Glutamatergic neuron (in vitro differentiated cells): ENCODE measurements at regions not wholly inside any gene's neighbourhood (a gene's known extent, or its start where the extent isn't known, plus 50 kb on each side); places are given as distances from the start of the nearest gene placed in this dataset.

Source experiments
- DNase-seq: peaks from one replicate; pipeline ENCODE4 v3.0.0; 2022
- H3K27ac Mint-ChIP-seq: one replicate; pipeline ENCODE4 v1.8.0; 2020; ENCODE audit warnings: mild to moderate bottlenecking, mixed read lengths, inconsistent platforms; ENCODE audit not compliant: unreplicated experiment
- H3K27me3 Mint-ChIP-seq: one replicate; pipeline ENCODE4 v1.8.0; 2020; ENCODE audit warnings: mild to moderate bottlenecking, moderate library complexity, mixed read lengths, inconsistent platforms; ENCODE audit not compliant: unreplicated experiment
- H3K36me3 Mint-ChIP-seq: one replicate; pipeline ENCODE4 v1.8.0; 2020; ENCODE audit warnings: mild to moderate bottlenecking, mixed read lengths, inconsistent platforms; ENCODE audit not compliant: unreplicated experiment
- H3K4me1 Mint-ChIP-seq: one replicate; pipeline ENCODE4 v1.8.0; 2020; ENCODE audit warnings: mild to moderate bottlenecking, low read depth, mixed read lengths, inconsistent platforms; ENCODE audit not compliant: unreplicated experiment
- H3K4me3 Mint-ChIP-seq: one replicate; pipeline ENCODE4 v1.8.0; 2020; ENCODE audit warnings: mild to moderate bottlenecking, mixed read lengths, inconsistent platforms; ENCODE audit not compliant: unreplicated experiment
- H3K9me3 Mint-ChIP-seq: one replicate; pipeline ENCODE4 v1.8.0; 2020; ENCODE audit warnings: mild to moderate bottlenecking, moderate library complexity, mixed read lengths, inconsistent platforms; ENCODE audit not compliant: unreplicated experiment
- TF ChIP-seq, protein P1 (sequence below): fragments of 200-600 bp; sonication (generic); IDR thresholded peaks from one replicate; pipeline ENCODE4 v1.5.0; 2021; ENCODE audit not compliant: partially characterized antibody, unreplicated experiment

- Mint-ChIP-seq H3K4me1 (no peaks in the 10 kb centered on the region), H3K4me3 (no peak overlapping the region), H3K9me3 (peaks cover 1% of the 10 kb centered on the region), H3K27me3 (peaks cover 6% of the 10 kb centered on the region), H3K36me3 (peaks cover 9% of the 10 kb centered on the region), H3K27ac (no peak overlapping the region)
- TF ChIP-seq, protein P1, sequence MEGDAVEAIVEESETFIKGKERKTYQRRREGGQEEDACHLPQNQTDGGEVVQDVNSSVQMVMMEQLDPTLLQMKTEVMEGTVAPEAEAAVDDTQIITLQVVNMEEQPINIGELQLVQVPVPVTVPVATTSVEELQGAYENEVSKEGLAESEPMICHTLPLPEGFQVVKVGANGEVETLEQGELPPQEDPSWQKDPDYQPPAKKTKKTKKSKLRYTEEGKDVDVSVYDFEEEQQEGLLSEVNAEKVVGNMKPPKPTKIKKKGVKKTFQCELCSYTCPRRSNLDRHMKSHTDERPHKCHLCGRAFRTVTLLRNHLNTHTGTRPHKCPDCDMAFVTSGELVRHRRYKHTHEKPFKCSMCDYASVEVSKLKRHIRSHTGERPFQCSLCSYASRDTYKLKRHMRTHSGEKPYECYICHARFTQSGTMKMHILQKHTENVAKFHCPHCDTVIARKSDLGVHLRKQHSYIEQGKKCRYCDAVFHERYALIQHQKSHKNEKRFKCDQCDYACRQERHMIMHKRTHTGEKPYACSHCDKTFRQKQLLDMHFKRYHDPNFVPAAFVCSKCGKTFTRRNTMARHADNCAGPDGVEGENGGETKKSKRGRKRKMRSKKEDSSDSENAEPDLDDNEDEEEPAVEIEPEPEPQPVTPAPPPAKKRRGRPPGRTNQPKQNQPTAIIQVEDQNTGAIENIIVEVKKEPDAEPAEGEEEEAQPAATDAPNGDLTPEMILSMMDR, result no peak
- DNase-seq, result no peak
These were observed 210.6 kb upstream of the DIO3 start for GRCh38 chr14:101350691-101351090.

DNA sequence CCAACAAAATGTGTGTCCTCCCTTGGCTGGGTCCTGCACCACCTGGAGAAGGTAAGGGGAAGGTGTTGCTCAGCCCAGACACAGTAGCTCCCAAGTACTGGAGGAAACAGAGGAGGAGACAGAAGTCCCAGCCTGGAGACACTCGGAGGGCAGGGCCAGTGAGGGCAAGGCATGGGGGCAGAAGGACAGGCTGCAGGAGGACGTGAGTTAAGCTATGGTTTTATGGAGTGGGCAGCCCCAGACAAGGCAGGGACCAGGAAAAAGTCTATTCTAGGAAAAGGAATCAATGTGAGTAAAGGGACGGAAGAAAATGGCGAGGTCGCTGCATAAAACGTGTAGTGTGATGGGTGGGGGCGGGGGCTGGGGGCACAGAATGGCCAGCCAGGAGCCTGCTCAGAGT, 210.1 kb upstream of the DIO3 start:
- peaks cover 1% of the 10 kb centered on the region for H3K9me3 Mint-ChIP-seq

GRCh38 chr14:101351769-101352168, 209.5 kb upstream of the DIO3 start:
- Mint-ChIP-seq H3K4me1 (no peaks in the 10 kb centered on the region), H3K9me3 (peaks cover 1% of the 10 kb centered on the region), H3K4me3 (no peak overlapping the region), H3K36me3 (peaks cover 9% of the 10 kb centered on the region), H3K27me3 (peaks cover 6% of the 10 kb centered on the region), H3K27ac (no peak overlapping the region)
- TF ChIP-seq, protein P1, result no peak
- DNase-seq, result no peak

More for the DNA sequence above, 210.1 kb upstream of the DIO3 start:
- H3K4me1 Mint-ChIP-seq, result no peaks in the 10 kb centered on the region
- no peak overlapping the region for H3K27ac Mint-ChIP-seq
- peaks cover 6% of the 10 kb centered on the region for H3K27me3 Mint-ChIP-seq
- DNase-seq, result no peak
- H3K4me3 Mint-ChIP-seq, result no peak overlapping the region
- peaks cover 9% of the 10 kb centered on the region for H3K36me3 Mint-ChIP-seq
- TF ChIP-seq, protein P1, result no peak

- H3K9me3 Mint-ChIP-seq, result peaks cover 1% of the 10 kb centered on the region
- no peak overlapping the region for H3K4me3 Mint-ChIP-seq
- TF ChIP-seq, protein P1, result no peak
- H3K27me3 Mint-ChIP-seq, result peaks cover 6% of the 10 kb centered on the region
- H3K27ac Mint-ChIP-seq, result no peak overlapping the region
- H3K36me3 Mint-ChIP-seq, result peaks cover 14% of the 10 kb centered on the region
- no peaks in the 10 kb centered on the region for H3K4me1 Mint-ChIP-seq
- no peak for DNase-seq
These were observed 208.7 kb upstream of the DIO3 start for GRCh38 chr14:101352567-101352966.

GRCh38 chr14:101353422-101353821, 207.9 kb upstream of the DIO3 start:
- TF ChIP-seq, protein P1, result no peak
- H3K36me3 Mint-ChIP-seq, result peaks cover 14% of the 10 kb centered on the region
- H3K4me1 Mint-ChIP-seq, result no peaks in the 10 kb centered on the region
- peaks cover 1% of the 10 kb centered on the region for H3K9me3 Mint-ChIP-seq
- no peak overlapping the region for H3K27ac Mint-ChIP-seq
- no peak overlapping the region for H3K4me3 Mint-ChIP-seq
- no peak for DNase-seq
- H3K27me3 Mint-ChIP-seq, result peaks cover 6% of the 10 kb centered on the region
